A204.1 (cell line): ENCODE measurements at regions not wholly inside any gene's neighbourhood (a gene's known extent, or its start where the extent isn't known, plus 50 kb on each side); places are given as distances from the start of the nearest gene placed in this dataset.
"Not testable (repeated sequence)": the region's sequence is repeated elsewhere in the genome, so short reads cannot be mapped to it uniquely, and the experiment has no call there.

Experiments used
- FAIRE-seq: peaks from 2 replicates; lab custom pipeline; 2012; peaks lifted over from hg19 to GRCh38; lab: Jason Lieb, UNC

- no peak for FAIRE-seq
These were observed 662.1 kb upstream of the MEF2C start for GRCh38 chr5:89545076-89545475.

DNA sequence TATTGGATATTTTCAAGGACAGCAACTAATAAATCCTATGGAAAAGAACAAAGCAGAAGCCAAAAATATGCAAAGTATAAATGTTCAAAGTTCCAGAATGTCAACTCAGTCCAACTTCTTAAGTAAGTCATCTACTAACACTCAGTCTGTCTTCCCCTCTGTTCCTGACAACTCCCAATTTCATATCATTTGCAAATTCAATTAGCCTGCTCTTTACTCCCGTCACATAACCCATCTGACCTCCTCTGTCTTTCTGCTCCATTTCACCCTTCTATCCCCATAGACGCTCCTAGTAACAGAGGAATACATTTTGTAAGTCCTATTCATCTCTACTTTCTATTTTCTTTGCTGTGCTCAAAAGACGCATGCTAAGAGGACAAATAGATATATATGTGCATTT is 659.8 kb upstream of the MEF2C start:
- FAIRE-seq = no peak

- no peak for FAIRE-seq
These were observed 654.8 kb upstream of the MEF2C start for GRCh38 chr5:89537800-89538199.

GRCh38 chr5:89536020-89536419 is 653.0 kb upstream of the MEF2C start:
- no peak for FAIRE-seq

DNA sequence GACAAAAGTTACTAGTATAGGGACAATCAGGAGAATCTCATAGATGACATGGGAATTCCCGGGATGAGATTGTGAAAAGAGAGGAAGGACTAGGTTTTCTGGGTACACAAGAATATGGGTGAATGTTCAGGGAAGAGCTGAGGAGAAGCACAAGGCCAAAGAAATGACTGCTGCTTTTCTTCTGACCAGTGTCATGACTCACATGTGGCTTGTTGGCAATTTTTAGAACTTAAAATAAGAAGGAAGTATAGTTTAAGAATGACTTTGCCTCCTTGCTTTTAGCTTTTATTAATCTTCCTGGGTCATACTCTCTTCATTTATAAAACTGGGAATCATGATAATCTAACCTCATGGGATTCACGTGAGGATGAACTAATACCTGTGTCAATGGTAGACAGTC is 652.4 kb upstream of the MEF2C start:
- FAIRE-seq = no peak

- FAIRE-seq = no peak
These were observed 651.3 kb upstream of the MEF2C start for GRCh38 chr5:89534331-89534730.

DNA sequence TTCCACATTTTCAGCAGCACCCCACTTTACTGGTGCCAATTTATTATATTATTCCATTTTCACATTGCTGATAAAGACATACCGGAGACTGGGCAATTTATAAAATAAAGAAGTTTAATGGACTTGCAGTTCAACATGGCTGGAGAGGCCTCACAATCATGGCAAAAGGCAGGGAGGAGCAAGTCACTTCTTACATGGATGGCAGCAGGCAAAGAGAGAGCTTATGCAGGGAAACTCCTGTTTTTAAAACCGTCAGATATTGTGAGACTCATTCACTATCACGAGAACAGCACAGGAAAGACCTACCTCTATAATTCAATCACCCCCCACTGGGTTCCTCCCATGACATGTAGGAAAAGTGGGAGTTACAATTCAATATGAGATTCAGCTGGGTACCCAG is 641.8 kb upstream of the MEF2C start:
- no peak for FAIRE-seq

DNA sequence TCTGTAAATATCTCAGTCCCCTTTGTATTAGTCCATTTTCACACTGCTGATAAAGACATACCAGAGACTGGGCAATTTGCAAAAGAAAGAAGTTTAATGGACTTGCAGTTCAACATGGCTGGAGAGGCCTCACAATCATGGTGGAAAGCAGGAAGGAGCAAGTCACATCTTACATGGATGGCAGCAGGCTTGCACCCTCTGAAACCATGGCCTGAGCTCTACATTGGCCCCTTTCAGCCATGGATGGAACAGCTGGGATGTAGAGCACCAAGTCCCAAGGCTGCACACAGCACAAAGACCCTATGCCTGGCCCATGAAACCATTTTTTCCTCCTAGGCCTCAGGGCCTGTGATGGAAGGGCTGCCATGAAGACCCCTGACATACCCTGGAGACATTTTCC is 640.9 kb upstream of the MEF2C start:
- FAIRE-seq = not testable (repeated sequence)

DNA sequence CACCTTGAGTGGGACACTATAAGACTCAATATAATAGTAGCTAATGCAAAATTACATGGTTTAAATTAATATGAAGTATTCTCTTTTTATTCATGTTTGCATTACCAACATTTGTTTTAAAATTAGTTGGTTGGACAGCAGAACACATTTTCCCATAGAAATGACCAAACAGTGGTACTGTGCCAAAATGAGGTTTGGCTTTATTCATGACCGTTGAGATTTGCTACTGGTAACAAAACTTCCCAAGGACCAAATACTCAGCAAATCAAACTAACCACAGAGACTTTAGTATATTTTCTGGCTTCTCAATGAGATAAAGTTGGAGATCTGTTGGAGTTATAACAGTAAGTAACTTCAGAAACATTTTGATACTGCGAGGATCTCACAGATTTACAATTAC is 637.8 kb upstream of the MEF2C start:
- no peak for FAIRE-seq

- FAIRE-seq = no peak
These were observed 630.5 kb upstream of the MEF2C start for GRCh38 chr5:89513299-89514044.

- FAIRE-seq = no peak
These were observed 621.1 kb upstream of the MEF2C start for GRCh38 chr5:89504051-89504450.

GRCh38 chr5:89499787-89500186 is 616.8 kb upstream of the MEF2C start:
- FAIRE-seq = no peak

DNA sequence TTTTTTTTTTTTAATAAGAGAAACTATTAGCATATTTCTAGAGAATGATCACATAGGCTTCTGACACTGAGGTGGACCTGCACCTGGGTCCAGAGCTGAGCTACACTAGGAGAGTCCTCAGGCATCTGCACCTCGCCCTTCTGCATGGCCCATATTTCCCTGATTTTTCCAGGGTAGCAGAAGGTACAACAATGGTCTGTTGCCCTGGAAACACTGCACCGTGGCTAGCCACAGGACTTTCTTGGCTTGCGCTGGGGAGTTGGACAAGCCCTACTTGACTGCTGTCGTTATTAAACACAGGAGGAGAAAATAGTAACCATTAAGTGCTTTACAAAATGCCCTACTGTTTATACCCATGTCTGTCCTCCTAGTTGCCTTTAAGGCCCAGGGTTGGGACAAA is 615.7 kb upstream of the MEF2C start:
- FAIRE-seq = no peak

- FAIRE-seq = no peak
These were observed 610.4 kb upstream of the MEF2C start for GRCh38 chr5:89493414-89493813.

DNA sequence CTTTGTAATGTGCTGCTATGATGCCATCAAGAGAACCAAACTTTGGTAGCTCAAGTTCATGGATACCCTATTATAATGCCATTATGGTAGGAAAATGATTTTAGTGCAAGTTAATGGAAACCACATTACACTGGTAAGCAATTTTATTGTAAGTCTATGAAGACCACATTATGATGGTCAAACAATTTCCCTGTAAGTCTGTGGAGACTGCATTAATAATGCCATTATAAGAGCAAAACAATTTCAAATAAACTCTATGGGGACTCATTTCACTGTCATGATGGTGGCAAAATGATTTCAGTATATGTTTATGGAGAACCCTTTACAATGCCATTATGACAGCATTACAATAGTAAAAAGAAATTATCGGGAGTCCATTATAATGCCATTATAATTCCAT is 602.0 kb upstream of the MEF2C start:
- no peak for FAIRE-seq

DNA sequence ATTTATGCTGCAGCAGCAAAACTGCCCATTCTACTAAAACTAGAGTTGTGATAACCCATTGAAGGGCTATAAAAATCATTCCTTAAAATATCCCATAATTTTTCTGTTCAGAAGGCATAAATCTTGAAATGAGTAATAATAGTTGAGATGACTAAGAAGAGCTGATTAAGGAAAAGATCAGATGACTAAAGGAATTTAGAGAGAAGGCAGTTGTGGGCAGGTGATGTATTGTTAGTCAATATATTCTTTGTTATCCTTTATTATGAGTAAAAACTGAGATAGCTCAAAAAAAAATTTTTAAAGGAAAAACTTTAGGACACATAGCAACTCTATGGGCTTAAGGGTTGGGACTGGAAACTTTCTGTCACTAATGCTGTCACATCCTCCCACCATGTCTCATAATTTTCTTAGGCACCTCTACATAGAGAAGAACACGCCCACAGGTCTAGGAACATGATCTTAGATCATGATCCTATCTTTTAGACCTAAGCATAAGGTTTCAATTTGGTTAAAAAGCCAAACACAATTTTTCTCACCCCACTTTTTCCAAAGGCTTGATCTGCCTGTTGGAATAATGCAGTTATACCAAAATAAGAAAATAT is 597.5 kb upstream of the MEF2C start:
- FAIRE-seq = no peak

- no peak for FAIRE-seq
These were observed 595.9 kb upstream of the MEF2C start for GRCh38 chr5:89478851-89479250.

DNA sequence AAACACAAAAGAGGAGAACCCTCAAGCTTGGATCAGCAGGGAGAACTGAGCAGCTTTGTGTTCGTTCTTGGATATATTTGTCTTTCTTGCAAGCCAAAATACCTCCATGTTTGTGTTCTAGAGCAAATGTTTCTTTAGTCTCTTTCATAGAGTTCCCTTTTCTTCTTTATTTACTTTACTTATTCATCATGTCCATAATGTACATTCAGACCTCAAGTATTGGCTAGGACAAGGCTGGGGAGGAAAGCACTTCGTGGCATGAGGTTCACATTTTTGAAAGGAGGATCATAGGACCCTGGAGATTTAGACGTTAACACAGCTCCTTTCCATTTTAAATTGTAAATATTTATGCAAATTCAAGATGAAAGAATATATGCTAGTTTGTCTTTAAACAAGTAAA is 590.2 kb upstream of the MEF2C start:
- FAIRE-seq = no peak

DNA sequence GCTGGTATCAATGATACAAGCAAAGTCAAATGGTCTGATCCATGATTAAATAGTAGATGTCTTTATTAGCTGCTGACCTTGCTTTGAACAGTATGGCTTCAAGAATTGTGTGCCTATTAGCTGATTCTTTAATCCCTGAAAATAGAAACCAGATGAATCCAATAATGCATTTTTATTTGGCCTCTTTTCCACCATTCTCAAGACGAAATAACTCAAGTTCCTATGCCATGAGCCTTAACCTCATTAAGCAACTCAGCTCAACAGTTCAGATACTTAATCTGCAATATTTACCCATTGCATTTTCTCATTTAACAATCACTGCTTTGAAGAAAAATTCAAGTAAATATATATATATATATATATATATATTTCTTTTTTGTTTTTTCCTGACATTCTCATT is 588.6 kb upstream of the MEF2C start:
- no peak for FAIRE-seq

- no peak for FAIRE-seq
These were observed 588.1 kb upstream of the MEF2C start for GRCh38 chr5:89471115-89471514.

DNA sequence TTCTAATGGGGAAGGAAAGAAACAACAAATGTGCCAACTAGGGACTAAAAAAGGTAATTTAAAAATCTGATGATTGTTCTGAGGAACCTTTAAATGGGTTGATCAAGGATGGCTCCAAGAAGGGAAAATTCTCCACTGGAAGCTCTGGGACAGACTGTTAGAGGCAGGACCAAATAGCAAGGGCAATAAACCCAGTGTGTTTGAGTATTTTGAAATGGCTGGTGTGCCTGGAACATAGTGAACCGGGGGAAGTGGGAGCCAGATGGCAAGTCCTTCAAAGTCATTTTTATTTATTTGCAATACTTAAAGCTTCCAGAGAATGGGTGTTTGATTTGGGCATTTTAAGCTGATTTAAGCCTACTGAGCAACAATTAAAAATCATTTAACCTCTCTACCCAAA is 587.7 kb upstream of the MEF2C start:
- FAIRE-seq = no peak

DNA sequence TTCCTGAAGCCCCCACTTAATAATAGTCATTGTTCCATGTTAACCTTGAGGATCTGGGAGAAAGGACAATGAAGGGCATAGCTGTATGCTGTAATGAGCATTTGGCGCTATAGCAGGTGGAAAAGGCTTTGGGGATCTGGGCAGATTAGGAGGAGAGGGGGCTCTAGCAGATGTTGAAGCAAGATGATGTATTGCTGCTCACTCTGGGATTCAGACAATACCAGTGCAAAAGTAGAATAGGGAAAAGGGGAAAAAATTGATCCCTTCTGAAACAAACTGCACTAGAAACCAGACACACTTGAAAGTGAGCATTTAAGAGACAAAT is 575.3 kb upstream of the MEF2C start:
- no peak for FAIRE-seq

- no peak for FAIRE-seq
These were observed 574.7 kb upstream of the MEF2C start for GRCh38 chr5:89457411-89458331.
